CD4-positive, alpha-beta T cell (primary cell): ENCODE measurements at regions not wholly inside any gene's neighbourhood (a gene's known extent, or its start where the extent isn't known, plus 50 kb on each side); places are given as distances from the start of the nearest gene placed in this dataset.

ENCODE experiments used
- ATAC-seq: fragments of 200-7000 bp; cut with Tn5 transposase; one replicate; pipeline ENCODE4 v1.10.0; 2022; ENCODE audit warnings: mild to moderate bottlenecking; ENCODE audit not compliant: poor library complexity
- CTCF ChIA-PET: fragments of 350-600 bp; sonication (Branson Sonifier 250); formaldehyde crosslinking; loops from one replicate; lab custom pipeline; 2021; ENCODE audit warnings: antibody characterized with exemption, inconsistent platforms; lab: Charles Lee
- POLR2A ChIA-PET: fragments of 350-600 bp; sonication (Branson Sonifier 250); formaldehyde crosslinking; loops from one replicate; lab custom pipeline; 2021; ENCODE audit warnings: antibody characterized with exemption, inconsistent platforms; lab: Charles Lee
- DNase-seq, 14 experiments: peaks; one replicate each; pipeline ENCODE4 v3.0.0-alpha.2; 2013 to 2020; ENCODE audit warnings: mixed read lengths in 2 of 14
- H3K27ac ChIP-seq, 2 donors: one replicate each; pipeline versions ENCODE4 v1.5.1 to v1.7.0; 2013; ENCODE audit warnings: low read length in 2 of 2, low read depth in 1 of 2, mild to moderate bottlenecking in 1 of 2
- H3K27me3 ChIP-seq, 2 experiments: 1 replicate in 1 of 2; 2 replicates in 1 of 2; pipeline versions ENCODE4 v1.6.1 to v1.7.0; 2013; ENCODE audit warnings: low read length in 2 of 2, control low read depth in 1 of 2, mild to moderate bottlenecking in 1 of 2, moderate library complexity in 1 of 2; ENCODE audit not compliant: insufficient read depth in 2 of 2, control insufficient read depth in 1 of 2
- H3K36me3 ChIP-seq: one replicate; pipeline ENCODE4 v1.6.1; 2013; ENCODE audit warnings: low read length, control low read depth; ENCODE audit not compliant: insufficient read depth
- H3K4me1 ChIP-seq: one replicate; pipeline ENCODE4 v1.6.1; 2013; ENCODE audit warnings: low read length, control low read depth; ENCODE audit not compliant: insufficient read depth
- H3K4me3 ChIP-seq: one replicate; pipeline ENCODE4 v1.5.1; 2013; ENCODE audit warnings: mild to moderate bottlenecking, low read length, moderate library complexity
- H3K9me3 ChIP-seq, 2 experiments: 1 replicate in 1 of 2; 2 replicates in 1 of 2; pipeline versions ENCODE4 v1.6.1 to v1.7.0; 2013; ENCODE audit warnings: low read length in 2 of 2, mild to moderate bottlenecking in 2 of 2, control low read depth in 1 of 2, moderate library complexity in 1 of 2; ENCODE audit not compliant: control insufficient read depth in 1 of 2, insufficient read depth in 1 of 2
- H3K27ac Mint-ChIP-seq: one replicate; pipeline ENCODE4 v1.8.0; 2020; ENCODE audit warnings: mixed read lengths
- H3K27me3 Mint-ChIP-seq: one replicate; pipeline ENCODE4 v1.8.0; 2021; ENCODE audit warnings: mixed read lengths
- H3K36me3 Mint-ChIP-seq: one replicate; pipeline ENCODE4 v1.8.0; 2021; ENCODE audit warnings: low read depth, mixed read lengths
- H3K4me1 Mint-ChIP-seq: one replicate; pipeline ENCODE4 v1.8.0; 2021; ENCODE audit warnings: low read depth, mixed read lengths
- H3K4me3 Mint-ChIP-seq: one replicate; pipeline ENCODE4 v1.8.0; 2020; ENCODE audit warnings: mild to moderate bottlenecking, mixed read lengths
- H3K9me3 Mint-ChIP-seq: one replicate; pipeline ENCODE4 v1.8.0; 2020; ENCODE audit warnings: mixed read lengths
- CTCF ChIP-seq: fragments of 200-600 bp; IDR thresholded peaks from one replicate; pipeline ENCODE4 v1.8.0; 2022; ENCODE audit warnings: antibody characterized with exemption, mild to moderate bottlenecking
- intact Hi-C, 2 experiments: fragments of 100-400 bp; cut with DNase I in 1 of 2; cut with micrococcal nuclease in 1 of 2; formaldehyde crosslinking; loops; one replicate each; pipeline versions ENCODE4 v1.15.1 to v1.9.0; 2023 to 2025; cut with DNase I, micrococcal nuclease

GRCh38 chr3:135690664-135691063 is 274.9 kb upstream of the PPP2R3A start:
- CTCF ChIA-PET: no interaction called here
- no peaks in the 10 kb centered on the region for H3K27me3 Mint-ChIP-seq
- no peak overlapping the region for H3K4me3 Mint-ChIP-seq
- intact Hi-C loops: no loop called here
- no peaks in the 10 kb centered on the region for H3K4me1 Mint-ChIP-seq
- DNase-seq (no peak), ATAC-seq (no peak)
- Histone ChIP-seq H3K27me3 (no peaks in the 10 kb centered on the region), H3K27ac (no peak overlapping the region), H3K9me3 (peaks cover 0 to 8% of the 10 kb centered on the region in 2 experiments), H3K36me3 (no peaks in the 10 kb centered on the region), H3K4me1 (no peaks in the 10 kb centered on the region), H3K4me3 (no peak overlapping the region)
- no peak overlapping the region for H3K27ac Mint-ChIP-seq
- POLR2A ChIA-PET: no interaction called here
- peaks cover 3% of the 10 kb centered on the region for H3K9me3 Mint-ChIP-seq
- no peak for TF ChIP-seq CTCF
- H3K36me3 Mint-ChIP-seq: no peaks in the 10 kb centered on the region

GRCh38 chr3:135691240-135691639 is 274.3 kb upstream of the PPP2R3A start:
- Histone ChIP-seq H3K27me3 (no peaks in the 10 kb centered on the region), H3K36me3 (no peaks in the 10 kb centered on the region), H3K4me1 (no peaks in the 10 kb centered on the region), H3K27ac (no peak overlapping the region), H3K4me3 (no peak overlapping the region), H3K9me3 (peaks cover 0 to 8% of the 10 kb centered on the region in 2 experiments)
- intact Hi-C loops: no loop called here
- POLR2A ChIA-PET: no interaction called here
- Mint-ChIP-seq H3K4me1 (no peaks in the 10 kb centered on the region), H3K27me3 (no peaks in the 10 kb centered on the region), H3K4me3 (no peak overlapping the region), H3K36me3 (no peaks in the 10 kb centered on the region), H3K9me3 (peaks cover 3% of the 10 kb centered on the region), H3K27ac (no peak overlapping the region)
- no peak for DNase-seq
- CTCF ChIA-PET: no interaction called here
- TF ChIP-seq CTCF: no peak
- no peak for ATAC-seq

GRCh38 chr3:135694142-135694541 is 271.4 kb upstream of the PPP2R3A start:
- Histone ChIP-seq H3K27me3 (no peaks in the 10 kb centered on the region), H3K4me3 (no peak overlapping the region), H3K27ac (no peak overlapping the region), H3K4me1 (no peaks in the 10 kb centered on the region), H3K9me3 (peaks cover 0 to 4% of the 10 kb centered on the region in 2 experiments), H3K36me3 (no peaks in the 10 kb centered on the region)
- Mint-ChIP-seq H3K9me3 (no peaks in the 10 kb centered on the region), H3K4me3 (no peak overlapping the region), H3K27ac (no peak overlapping the region), H3K4me1 (no peaks in the 10 kb centered on the region), H3K27me3 (no peaks in the 10 kb centered on the region), H3K36me3 (no peaks in the 10 kb centered on the region)
- ATAC-seq: no peak
- CTCF ChIA-PET: no interaction called here
- intact Hi-C loops: no loop called here
- POLR2A ChIA-PET: no interaction called here
- no peak for TF ChIP-seq CTCF
- no peak for DNase-seq
